Activated T-cell treated with anti-CD3 and anti-CD28 coated beads for 24 hours (primary cell): ENCODE measurements at regions not wholly inside any gene's neighbourhood (a gene's known extent, or its start where the extent isn't known, plus 50 kb on each side); places are given as distances from the start of the nearest gene placed in this dataset.

ENCODE experiments used
- DNase-seq: peaks from one replicate; pipeline ENCODE4 v3.0.0-alpha.2; 2020; ENCODE audit warnings: low read depth

GRCh38 chr5:124419531-124419930, 326.9 kb downstream of the ZNF608 start:
- no peak for DNase-seq

- no peak for DNase-seq
These were observed 328.0 kb downstream of the ZNF608 start for GRCh38 chr5:124418390-124418789.

DNA sequence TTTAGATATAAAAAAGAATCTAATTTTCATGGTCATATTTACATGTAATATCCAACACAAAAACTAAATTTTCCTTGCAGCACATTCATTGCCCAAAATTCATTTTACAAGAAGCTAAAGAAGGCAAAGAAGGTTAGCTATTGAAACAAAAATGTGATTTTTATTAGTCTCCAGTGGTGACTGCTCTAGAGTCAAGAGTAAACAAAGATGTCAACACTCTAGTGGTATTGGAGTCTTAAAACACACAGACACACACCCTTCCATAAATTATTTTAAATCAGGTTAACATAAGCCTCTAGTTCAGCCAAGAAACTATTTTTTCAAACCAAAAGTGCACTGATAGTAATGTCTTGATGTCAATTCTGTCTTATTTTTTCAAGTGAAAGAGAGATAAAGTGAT, 329.2 kb downstream of the ZNF608 start:
- no peak for DNase-seq

DNA sequence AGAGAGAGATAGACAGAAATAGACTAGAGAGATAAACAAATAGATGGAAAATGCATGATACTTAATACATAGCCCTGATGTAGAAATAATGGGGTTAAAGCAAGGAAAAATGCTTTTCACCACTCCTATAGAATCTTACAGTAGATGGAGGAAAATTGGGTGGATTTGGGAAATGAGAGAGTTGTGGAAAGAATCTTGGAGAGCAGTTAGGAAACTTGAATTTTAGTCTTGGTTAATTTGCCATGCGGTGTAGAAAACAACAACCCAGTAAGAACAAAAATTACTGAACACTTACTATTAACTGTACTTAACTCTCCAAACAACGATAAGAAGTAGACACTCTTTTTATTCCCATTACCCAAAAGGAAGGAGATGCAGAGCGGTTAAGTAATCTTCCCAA, 329.8 kb downstream of the ZNF608 start:
- no peak for DNase-seq

GRCh38 chr5:124414973-124415372, 331.5 kb downstream of the ZNF608 start:
- DNase-seq: no peak

DNA sequence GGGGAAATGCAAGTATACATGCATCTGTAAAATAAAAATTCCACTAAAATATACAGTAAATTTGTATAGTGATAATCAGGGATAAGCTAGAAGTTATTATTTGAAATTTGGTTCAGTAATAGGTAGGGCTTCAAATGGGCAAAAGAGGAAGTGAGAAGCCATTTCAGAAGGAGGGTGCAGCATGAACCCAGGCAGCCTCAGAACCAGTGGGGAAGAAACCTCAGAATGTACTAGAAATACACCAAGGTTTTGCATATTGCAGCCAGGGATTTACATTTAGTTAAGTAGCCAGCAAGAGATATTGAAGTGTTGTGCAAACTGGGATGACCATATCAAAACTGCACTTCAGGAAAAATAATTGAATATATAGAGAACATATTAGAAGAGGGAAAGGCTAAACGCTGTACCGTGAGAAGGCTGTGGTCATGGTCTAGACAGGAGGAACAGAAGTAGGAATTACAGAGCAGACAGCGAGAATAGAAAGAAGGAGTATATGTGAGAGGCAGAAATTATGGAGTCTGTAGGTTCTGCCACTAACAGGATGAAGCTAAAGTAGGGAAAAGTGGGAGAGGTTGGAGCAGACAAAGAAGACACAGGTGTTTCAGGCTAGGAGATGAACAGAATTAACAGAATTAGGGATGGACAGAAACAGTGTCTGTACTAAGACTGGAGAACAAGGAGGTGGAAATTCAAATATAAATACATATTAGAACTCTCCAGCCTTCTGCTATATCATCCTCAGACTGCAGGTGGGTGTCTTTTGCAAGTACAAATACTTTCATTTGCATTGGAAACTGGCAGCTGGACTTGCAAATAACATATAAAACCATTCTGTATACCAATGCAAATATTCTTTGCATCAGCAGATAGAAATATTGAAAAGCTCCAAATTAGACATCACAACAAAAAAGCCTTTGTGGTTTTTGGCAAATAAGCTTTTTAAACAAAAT, 335.6 kb downstream of the ZNF608 start:
- no peak for DNase-seq

- no peak for DNase-seq
These were observed 337.5 kb downstream of the ZNF608 start for GRCh38 chr5:124408738-124409453.

GRCh38 chr5:124404796-124405195, 341.6 kb downstream of the ZNF608 start:
- DNase-seq: no peak

DNA sequence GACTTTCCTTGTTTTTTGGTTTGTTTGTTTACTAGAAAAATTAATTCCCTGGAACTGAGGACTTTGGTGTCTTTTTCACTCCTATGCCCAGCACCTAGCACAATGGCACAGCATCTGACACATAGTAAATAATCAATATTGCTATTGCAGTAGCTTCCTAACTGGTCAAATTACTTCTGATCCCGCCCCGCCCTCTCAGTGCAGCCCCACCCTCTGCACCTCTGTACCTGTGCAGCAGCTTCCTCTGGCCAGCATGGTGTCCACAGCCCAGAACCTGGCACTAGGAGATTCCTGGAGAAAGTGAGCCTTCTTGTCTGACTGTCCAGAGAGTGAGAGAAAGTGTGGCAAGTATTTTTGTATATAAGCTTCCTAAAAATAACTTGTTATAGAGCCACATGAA, 343.2 kb downstream of the ZNF608 start:
- DNase-seq: no peak

DNA sequence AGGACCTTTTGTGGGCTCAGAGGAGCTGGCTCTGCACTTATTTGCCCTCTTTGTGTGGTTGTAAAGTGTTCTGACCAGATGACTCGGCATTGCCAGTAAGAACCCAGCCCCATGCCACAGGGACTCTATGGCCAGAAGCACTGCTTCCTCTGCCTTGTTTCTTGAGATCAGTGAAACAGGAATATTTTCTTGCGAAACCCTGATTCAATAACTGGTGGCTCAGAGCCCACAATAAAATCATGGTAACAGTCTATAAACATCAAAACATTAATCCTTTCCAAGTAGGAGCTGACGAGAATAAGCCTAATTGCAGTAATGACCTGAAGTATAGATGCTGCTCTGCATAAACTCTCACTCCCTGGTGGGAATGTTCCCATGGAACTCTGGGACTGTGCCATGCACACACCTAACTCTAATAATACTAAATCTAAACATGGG, 344.3 kb downstream of the ZNF608 start:
- no peak for DNase-seq

DNA sequence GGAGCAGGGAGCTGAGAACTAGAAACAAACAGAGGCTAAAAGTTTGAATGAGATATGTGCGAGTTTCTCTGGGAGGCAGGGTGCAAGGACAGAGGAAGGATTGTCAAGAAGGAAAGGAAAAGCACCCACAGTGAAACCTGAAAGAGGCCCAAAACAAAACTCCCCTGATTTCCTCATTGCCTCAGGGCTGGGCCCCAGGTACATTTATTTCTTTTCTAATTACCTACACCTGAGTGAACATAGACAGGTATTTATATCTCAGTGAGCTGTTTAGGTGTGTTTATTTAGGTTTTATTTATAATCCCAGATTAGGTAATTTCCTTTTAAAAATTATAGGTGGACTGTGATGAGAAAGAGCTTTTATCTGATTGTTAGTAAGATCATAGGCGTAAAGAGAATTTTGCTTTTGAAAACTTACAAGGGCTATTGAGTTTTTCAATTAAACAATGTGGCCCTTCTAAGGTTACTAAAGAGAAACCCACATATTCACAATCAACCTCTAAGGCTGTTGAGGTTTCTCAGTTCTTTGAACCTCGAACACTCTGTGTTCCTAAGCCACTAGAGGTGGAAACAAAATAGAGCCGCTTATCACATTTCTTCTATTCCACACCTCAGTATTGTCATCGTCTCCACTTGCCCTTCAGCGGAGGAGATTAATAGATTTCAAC, 344.8 kb downstream of the ZNF608 start:
- no peak for DNase-seq

DNA sequence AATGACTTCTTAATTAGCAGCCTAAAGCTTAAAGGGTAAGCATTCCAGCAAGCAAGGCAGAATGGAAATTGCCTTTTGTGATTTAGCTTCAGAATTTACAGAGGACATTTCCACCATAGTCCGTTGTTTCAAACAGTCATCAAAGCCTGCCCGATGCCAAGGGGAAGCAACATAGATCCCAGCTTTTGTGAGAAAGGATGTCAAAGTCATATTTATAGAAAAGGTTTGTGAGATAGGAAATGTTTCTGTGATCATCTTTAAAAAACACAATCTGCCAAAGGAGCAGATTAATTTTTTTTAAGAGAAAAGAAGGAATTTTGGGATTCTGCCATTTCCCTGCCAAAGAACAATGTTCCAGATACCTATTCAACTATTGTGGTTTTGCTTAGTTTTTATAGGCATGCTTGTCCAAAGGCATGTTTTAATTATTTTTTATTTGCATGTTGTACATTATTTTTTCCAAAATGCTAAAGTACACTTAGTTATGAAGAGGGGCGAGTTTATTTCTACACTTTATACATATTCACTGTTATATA, 346.9 kb downstream of the ZNF608 start:
- no peak for DNase-seq

- no peak for DNase-seq
These were observed 348.0 kb downstream of the ZNF608 start for GRCh38 chr5:124398460-124398859.

GRCh38 chr5:124397317-124397716, 349.1 kb downstream of the ZNF608 start:
- no peak for DNase-seq

DNA sequence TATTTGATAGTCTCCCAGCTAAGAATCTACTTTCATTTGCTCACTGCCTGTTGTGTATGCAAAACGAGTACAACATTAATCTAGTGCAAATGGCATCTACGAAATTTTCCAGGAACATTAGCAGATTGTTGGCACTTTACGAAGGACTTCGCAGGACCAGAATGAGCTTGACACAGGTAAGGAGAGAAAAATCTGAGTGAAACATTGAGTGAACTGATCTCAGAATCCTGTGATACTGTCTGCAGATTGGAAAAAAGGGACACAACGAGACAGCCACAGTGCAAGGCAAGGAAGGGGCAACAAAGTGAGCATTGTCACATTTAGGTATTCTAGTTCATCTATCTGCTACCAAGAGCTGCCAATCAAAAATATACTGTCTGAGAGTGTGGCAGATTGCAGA, 350.5 kb downstream of the ZNF608 start:
- no peak for DNase-seq

GRCh38 chr5:124395287-124395686, 351.2 kb downstream of the ZNF608 start:
- no peak for DNase-seq

- no peak for DNase-seq
These were observed 351.7 kb downstream of the ZNF608 start for GRCh38 chr5:124394700-124395245.

DNA sequence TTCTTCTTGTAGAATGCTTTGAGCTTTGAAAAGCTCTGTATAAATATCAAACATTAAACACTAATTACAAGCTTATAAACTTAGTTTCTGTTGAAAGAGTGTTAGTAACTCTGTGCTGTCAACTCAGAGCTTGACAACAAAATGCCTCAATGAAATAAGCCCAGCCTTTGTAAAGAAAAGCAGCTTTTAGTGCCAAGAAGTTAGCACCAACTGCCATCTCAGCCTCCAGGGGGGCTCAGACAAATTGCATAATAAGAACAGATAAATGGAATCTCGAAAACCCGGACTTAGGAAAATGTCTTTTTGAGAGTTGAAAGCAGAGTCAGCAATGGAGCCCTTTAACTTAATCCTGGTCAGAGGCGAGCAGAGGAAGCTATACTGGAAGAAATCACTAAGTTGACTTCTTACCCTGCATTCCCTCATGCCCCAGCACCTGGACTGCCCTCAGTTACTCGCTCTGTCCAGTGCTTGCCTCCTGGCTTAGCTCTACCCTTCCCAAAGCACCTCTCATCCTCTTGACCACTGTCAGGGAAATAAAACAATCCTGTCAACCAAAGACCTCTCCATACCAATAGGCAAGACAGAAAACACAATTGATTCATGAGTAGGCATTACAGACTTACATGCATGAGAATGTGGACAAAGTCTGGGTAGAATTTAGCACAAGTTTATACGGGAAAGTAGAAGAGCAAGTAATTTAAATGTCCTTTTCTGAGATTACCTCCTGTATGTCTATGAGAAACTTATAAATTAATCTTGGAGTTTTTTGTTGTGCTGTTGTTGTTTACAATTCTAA, 352.7 kb downstream of the ZNF608 start:
- DNase-seq: no peak

- DNase-seq: no peak
These were observed 362.7 kb downstream of the ZNF608 start for GRCh38 chr5:124383693-124384092.

DNA sequence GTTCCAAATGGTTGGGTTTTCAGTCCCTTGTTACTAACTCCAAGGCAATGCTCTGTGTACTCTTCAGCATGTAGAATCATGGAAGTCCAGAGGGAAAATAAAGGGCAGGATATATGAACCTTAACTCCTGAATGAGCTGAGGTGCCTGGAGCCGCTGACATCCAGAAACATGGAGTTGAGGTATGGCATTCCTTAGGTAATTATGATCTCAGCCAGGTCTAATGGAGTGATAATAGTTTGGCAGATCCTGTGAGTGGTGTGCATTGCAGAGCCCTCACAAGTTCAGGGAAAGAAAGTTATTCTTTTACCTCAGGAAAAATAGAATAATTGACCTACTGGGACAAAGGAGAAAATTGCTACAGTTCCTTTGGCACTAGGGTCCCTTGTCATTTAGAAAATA, 369.1 kb downstream of the ZNF608 start:
- DNase-seq: no peak

DNA sequence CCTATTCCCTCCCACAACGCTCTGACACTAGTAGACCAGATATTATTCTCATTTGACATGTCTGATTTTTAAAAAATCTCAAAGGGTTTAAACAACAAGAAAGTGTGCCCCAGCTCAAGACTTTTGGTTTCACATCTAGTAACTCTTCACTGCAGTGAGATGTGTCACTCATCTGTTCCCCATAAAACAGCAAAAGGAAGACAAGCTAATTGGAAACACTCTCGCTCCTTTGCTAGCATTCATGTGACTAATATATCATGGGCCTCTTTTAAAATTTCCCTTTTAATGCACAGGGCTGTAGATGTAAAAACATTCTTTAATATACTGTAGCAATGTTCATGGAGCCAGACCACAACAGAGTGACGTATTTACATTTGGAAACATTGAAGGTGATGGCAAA, 372.6 kb downstream of the ZNF608 start:
- DNase-seq: no peak
